ENCODE measurements at regions not wholly inside any gene's neighbourhood (a gene's known extent, or its start where the extent isn't known, plus 50 kb on each side); places are given as distances from the start of the nearest gene placed in this dataset.

DNA sequence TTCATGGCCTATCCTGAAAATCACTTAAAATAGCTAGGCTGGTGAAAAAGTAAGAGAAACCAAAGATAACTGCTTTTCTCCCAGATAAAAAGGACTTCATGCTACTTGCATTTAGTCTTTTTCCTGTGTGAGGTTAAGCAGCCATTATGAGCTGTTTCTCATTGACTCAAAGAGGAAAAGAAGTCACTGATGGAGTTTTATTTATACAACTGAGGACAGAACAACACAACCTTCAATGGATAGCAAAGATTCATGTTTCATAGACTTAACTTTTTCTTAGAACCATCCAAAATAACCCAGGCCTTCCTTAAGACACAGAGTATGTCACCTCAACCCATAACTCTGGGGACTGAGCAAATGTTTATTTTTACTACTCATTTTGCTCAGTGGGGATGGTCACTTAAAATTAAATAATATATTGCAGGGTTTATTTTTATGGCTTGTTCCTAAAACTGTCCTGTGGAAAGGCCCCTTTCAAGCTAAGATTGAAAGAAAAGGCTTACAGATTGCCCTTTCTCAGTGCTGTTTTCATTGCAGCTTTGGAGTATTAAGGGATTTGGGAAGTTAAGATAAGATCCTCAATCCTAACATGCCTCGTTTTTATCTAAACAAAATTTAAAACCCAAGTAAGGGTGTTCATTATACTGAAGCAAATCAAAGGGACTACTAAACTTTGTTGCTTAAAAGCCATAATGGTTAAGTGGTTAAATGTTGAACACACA, 252.6 kb upstream of the MAD2L1 start:
- H3K27ac ChIP-seq: no peak overlapping the region
- intact Hi-C loops (cut with micrococcal nuclease; ENCODE audit: unreplicated experiment): no loop called here
- DNase-seq: no peak
- no TSS peak for BruUV-seq (replicated peaks)
- H3F3A ChIP-seq (ENCODE audit: insufficient read depth, low read depth): no peaks in the 10 kb centered on the region
- CTCF ChIA-PET: no interaction called here
- H3K9me2 ChIP-seq (ENCODE audit: insufficient read depth): no peaks in the 10 kb centered on the region
- no peaks in the 10 kb centered on the region for H3K36me3 ChIP-seq (ENCODE audit: low read depth)
- no peak overlapping the region for H3K4me3 ChIP-seq
- TF ChIP-seq, protein P1, sequence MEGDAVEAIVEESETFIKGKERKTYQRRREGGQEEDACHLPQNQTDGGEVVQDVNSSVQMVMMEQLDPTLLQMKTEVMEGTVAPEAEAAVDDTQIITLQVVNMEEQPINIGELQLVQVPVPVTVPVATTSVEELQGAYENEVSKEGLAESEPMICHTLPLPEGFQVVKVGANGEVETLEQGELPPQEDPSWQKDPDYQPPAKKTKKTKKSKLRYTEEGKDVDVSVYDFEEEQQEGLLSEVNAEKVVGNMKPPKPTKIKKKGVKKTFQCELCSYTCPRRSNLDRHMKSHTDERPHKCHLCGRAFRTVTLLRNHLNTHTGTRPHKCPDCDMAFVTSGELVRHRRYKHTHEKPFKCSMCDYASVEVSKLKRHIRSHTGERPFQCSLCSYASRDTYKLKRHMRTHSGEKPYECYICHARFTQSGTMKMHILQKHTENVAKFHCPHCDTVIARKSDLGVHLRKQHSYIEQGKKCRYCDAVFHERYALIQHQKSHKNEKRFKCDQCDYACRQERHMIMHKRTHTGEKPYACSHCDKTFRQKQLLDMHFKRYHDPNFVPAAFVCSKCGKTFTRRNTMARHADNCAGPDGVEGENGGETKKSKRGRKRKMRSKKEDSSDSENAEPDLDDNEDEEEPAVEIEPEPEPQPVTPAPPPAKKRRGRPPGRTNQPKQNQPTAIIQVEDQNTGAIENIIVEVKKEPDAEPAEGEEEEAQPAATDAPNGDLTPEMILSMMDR (conservative IDR thresholded peaks at IDR 0.05): no peak
- TF ChIP-seq EZH2 (IDR thresholded peaks at IDR 0.05; ENCODE audit: low read depth): no peak
- POLR2A ChIA-PET (ENCODE audit: unreplicated experiment): no interaction called here
- no peaks in the 10 kb centered on the region for H3K9me3 ChIP-seq (ENCODE audit: insufficient read depth, low read depth)
- no peaks in the 10 kb centered on the region for H4K20me1 ChIP-seq (ENCODE audit: insufficient read depth)
- H3K27me3 ChIP-seq (ENCODE audit: insufficient read depth, low read depth): no peaks in the 10 kb centered on the region
- no peaks in the 10 kb centered on the region for H3K79me2 ChIP-seq (ENCODE audit: low read depth)
- H2AFZ ChIP-seq: no peak overlapping the region
- no peak overlapping the region for H3K4me2 ChIP-seq
- no peaks in the 10 kb centered on the region for H3K4me1 ChIP-seq (replicated peaks; ENCODE audit: insufficient read depth)

DNA sequence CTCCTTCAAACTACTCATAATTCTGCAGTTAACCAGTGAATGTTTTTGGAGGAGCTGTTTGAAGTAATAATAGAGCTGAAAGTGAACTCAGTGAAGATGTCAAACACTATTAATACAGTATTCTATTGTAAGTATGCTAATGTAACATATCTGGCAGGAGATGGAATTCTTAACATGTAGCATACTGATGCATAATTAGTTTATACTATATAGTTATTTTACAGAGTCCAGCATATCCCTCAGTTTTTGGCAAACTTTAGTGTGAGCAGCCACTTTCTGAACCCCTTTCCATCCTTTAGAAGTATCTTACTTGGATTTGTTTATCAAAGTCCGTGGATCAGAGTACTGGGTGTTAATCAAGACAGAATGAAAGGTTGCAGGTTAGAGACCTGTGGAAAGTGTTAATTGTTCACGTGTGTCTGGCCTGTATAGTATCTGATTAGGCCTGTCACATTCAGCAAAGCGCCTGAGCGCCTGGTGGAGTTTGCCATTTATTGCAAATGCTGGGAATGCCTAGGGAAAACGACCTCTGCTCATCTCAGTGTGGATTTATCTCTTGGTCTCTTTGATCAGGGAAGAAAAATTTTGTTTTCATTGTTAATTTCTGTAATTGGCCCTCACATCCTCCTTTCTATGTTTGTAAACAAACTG, 251.7 kb upstream of the MAD2L1 start:
- Histone ChIP-seq H3K4me3 (no peak overlapping the region), H3K9me2 (ENCODE audit: insufficient read depth) (no peaks in the 10 kb centered on the region), H3K27me3 (ENCODE audit: insufficient read depth, low read depth) (no peaks in the 10 kb centered on the region), H2AFZ (no peak overlapping the region), H3F3A (ENCODE audit: insufficient read depth, low read depth) (no peaks in the 10 kb centered on the region), H3K4me1 (replicated peaks; ENCODE audit: insufficient read depth) (no peaks in the 10 kb centered on the region), H3K9me3 (ENCODE audit: insufficient read depth, low read depth) (no peaks in the 10 kb centered on the region), H3K79me2 (ENCODE audit: low read depth) (no peaks in the 10 kb centered on the region), H4K20me1 (ENCODE audit: insufficient read depth) (no peaks in the 10 kb centered on the region), H3K4me2 (no peak overlapping the region), H3K27ac (no peak overlapping the region), H3K36me3 (ENCODE audit: low read depth) (no peaks in the 10 kb centered on the region)
- ChIA-PET POLR2A (ENCODE audit: unreplicated experiment) (no interaction called here), CTCF (no interaction called here)
- DNase-seq: no peak
- intact Hi-C loops (cut with micrococcal nuclease; ENCODE audit: unreplicated experiment): no loop called here
- TF ChIP-seq, protein P1 (conservative IDR thresholded peaks at IDR 0.05): no peak
- TF ChIP-seq EZH2 (IDR thresholded peaks at IDR 0.05; ENCODE audit: low read depth): no peak
- BruUV-seq (replicated peaks): no TSS peak

DNA sequence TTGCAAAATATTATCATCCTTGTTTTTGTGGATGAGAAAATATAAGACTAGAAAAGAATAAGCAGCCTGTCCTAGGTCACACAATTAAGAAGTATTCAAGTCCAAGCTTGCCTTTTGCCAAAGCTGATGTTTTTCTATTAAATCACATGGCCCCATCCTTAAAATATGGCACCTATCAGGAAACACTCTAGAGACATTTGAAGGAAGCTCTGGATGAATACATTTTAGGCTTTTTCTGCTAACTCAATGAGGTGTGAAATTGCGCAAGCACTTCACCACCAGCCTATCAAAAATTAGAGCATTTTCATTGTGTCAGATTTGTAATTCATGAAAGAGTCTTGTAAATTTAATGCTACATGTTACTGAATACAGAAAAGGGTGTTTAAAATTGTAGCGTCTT, 251.1 kb upstream of the MAD2L1 start:
- CTCF ChIA-PET: no interaction called here
- intact Hi-C loops (cut with micrococcal nuclease; ENCODE audit: unreplicated experiment): no loop called here
- Histone ChIP-seq H3K4me3 (no peak overlapping the region), H3K36me3 (ENCODE audit: low read depth) (no peaks in the 10 kb centered on the region), H3K9me2 (ENCODE audit: insufficient read depth) (no peaks in the 10 kb centered on the region), H3K79me2 (ENCODE audit: low read depth) (no peaks in the 10 kb centered on the region), H2AFZ (no peak overlapping the region), H4K20me1 (ENCODE audit: insufficient read depth) (no peaks in the 10 kb centered on the region), H3K27ac (no peak overlapping the region), H3K4me1 (replicated peaks; ENCODE audit: insufficient read depth) (no peaks in the 10 kb centered on the region), H3K27me3 (ENCODE audit: insufficient read depth, low read depth) (no peaks in the 10 kb centered on the region), H3F3A (ENCODE audit: insufficient read depth, low read depth) (no peaks in the 10 kb centered on the region), H3K4me2 (no peak overlapping the region), H3K9me3 (ENCODE audit: insufficient read depth, low read depth) (no peaks in the 10 kb centered on the region)
- TF ChIP-seq EZH2 (IDR thresholded peaks at IDR 0.05; ENCODE audit: low read depth): no peak
- TF ChIP-seq, protein P1 (conservative IDR thresholded peaks at IDR 0.05): no peak
- POLR2A ChIA-PET (ENCODE audit: unreplicated experiment): no interaction called here
- no TSS peak for BruUV-seq (replicated peaks)
- no peak for DNase-seq
